SK-N-SH (cell line): ENCODE measurements at regions not wholly inside any gene's neighbourhood (a gene's known extent, or its start where the extent isn't known, plus 50 kb on each side); places are given as distances from the start of the nearest gene placed in this dataset.

Source experiments
- CTCF ChIA-PET: fragments of 300-600, 350-600 bp; formaldehyde crosslinking; extraction: SDS; loops from one replicate; lab custom pipeline; 2021; lab: Yijun Ruan, JAX
- POLR2A ChIA-PET: fragments of 350-600 bp; sonication (Branson Sonifier 250); formaldehyde crosslinking; extraction: SDS; loops from one replicate; lab custom pipeline; 2020; ENCODE audit warnings: antibody characterized with exemption, inconsistent platforms; lab: Yijun Ruan, JAX
- DNase-seq: peaks from one replicate; pipeline ENCODE4 v3.0.0; 2012
- H2AFZ ChIP-seq: fragments of 200-600 bp; sonication (generic); 2 replicates; pipeline ENCODE4 v1.8.1; 2016; ENCODE audit warnings: antibody characterized with exemption, mild to moderate bottlenecking, low read depth
- H3F3A ChIP-seq: fragments of 200-600 bp; sonication (generic); replicated peaks from 2 replicates; pipeline ENCODE3; 2016; ENCODE audit warnings: antibody characterized with exemption, mild to moderate bottlenecking; ENCODE audit not compliant: insufficient read depth
- H3K27ac ChIP-seq, 2 experiments: fragments of 200-500 bp in 1 of 2; fragments of 200-600 bp in 1 of 2; sonication (Bioruptor generic) in 1 of 2; sonication (generic), shearing (Covaris generic) in 1 of 2; 2 replicates each; pipeline versions ENCODE4 v1.5.1 to v1.6.1; 2014 to 2016; ENCODE audit warnings: low read depth in 2 of 2, inconsistent platforms in 1 of 2, low read length in 1 of 2, mild to moderate bottlenecking in 1 of 2, mixed read lengths in 1 of 2
- H3K27me3 ChIP-seq: fragments of 200-600 bp; sonication (generic), shearing (Covaris generic); 2 replicates; pipeline ENCODE4 v1.6.1; 2016; ENCODE audit warnings: mixed run types; ENCODE audit not compliant: insufficient read depth
- H3K36me3 ChIP-seq, 2 experiments: fragments of 200-500 bp in 1 of 2; fragments of 200-600 bp in 1 of 2; sonication (Bioruptor generic) in 1 of 2; sonication (generic) in 1 of 2; replicated peaks in 1 of 2; 2 replicates each; pipeline versions ENCODE3 to v1.5.1; 2014 to 2016; ENCODE audit warnings: low read length in 1 of 2, mild to moderate bottlenecking in 1 of 2; ENCODE audit not compliant: insufficient read depth in 2 of 2, control insufficient read depth in 1 of 2
- H3K4me1 ChIP-seq, 2 experiments: fragments of 200-500 bp in 1 of 2; fragments of 200-600 bp in 1 of 2; sonication (Bioruptor generic) in 1 of 2; sonication (generic), shearing (Covaris generic) in 1 of 2; 2 replicates each; pipeline versions ENCODE4 v1.5.1 to v1.6.1; 2014 to 2016; ENCODE audit warnings: low read depth in 1 of 2, low read length in 1 of 2, mixed run types in 1 of 2; ENCODE audit not compliant: insufficient read depth in 2 of 2, control insufficient read depth in 1 of 2
- H3K4me2 ChIP-seq: fragments of 200-600 bp; sonication (generic), shearing (Covaris generic); 2 replicates; pipeline ENCODE4 v1.6.1; 2017; ENCODE audit warnings: mixed run types
- H3K4me3 ChIP-seq, 2 experiments: fragments of 200-500 bp in 1 of 2; fragments of 200-600 bp in 1 of 2; sonication (Bioruptor generic) in 1 of 2; sonication (generic), shearing (Covaris generic) in 1 of 2; 2 replicates each; pipeline versions ENCODE4 v1.5.1 to v1.8.1; 2014 to 2016; ENCODE audit warnings: low read depth in 2 of 2, inconsistent platforms in 1 of 2, low read length in 1 of 2, mild to moderate bottlenecking in 1 of 2, mixed read lengths in 1 of 2, moderate library complexity in 1 of 2
- H3K79me2 ChIP-seq: fragments of 200-600 bp; sonication (generic); 2 replicates; pipeline ENCODE4 v1.8.1; 2017; ENCODE audit warnings: mild to moderate bottlenecking; ENCODE audit not compliant: insufficient read depth
- H3K9ac ChIP-seq: fragments of 200-600 bp; sonication (generic); 2 replicates; pipeline ENCODE4 v1.6.1; 2017; ENCODE audit warnings: mixed run types
- H3K9me2 ChIP-seq: fragments of 200-600 bp; sonication (generic); 2 replicates; pipeline ENCODE4 v1.6.1; 2017; ENCODE audit warnings: mixed run types
- H3K9me3 ChIP-seq: fragments of 200-600 bp; sonication (generic); 2 replicates; pipeline ENCODE4 v1.6.1; 2017; ENCODE audit warnings: mixed run types, mild to moderate bottlenecking, moderate library complexity
- H4K20me1 ChIP-seq: fragments of 200-600 bp; sonication (generic); 2 replicates; pipeline ENCODE4 v1.6.1; 2017; ENCODE audit warnings: mild to moderate bottlenecking, mixed run types; ENCODE audit not compliant: insufficient read depth
- CHD2 ChIP-seq: fragments of 150-350 bp; IDR thresholded peaks from 2 replicates; pipeline ENCODE4 v1.6.1; 2018; ENCODE audit warnings: low read length; ENCODE audit not compliant: partially characterized antibody
- ELF1 ChIP-seq: IDR thresholded peaks from 2 replicates; pipeline ENCODE4 v1.4.0; 2012
- EZH2phosphoT487 ChIP-seq: fragments of 200-600 bp; sonication (generic); IDR thresholded peaks from 2 replicates; pipeline ENCODE4 v1.6.1; 2017; ENCODE audit warnings: low read depth, mixed run types, mild to moderate bottlenecking, antibody characterized with exemption, moderate library complexity, borderline replicate concordance
- FOSL2 ChIP-seq: IDR thresholded peaks from 2 replicates; pipeline ENCODE4 v1.4.0; 2012; ENCODE audit warnings: low read depth, mild to moderate bottlenecking, moderate library complexity, borderline replicate concordance
- FOXJ3 ChIP-seq: sonication (generic); formaldehyde crosslinking; IDR thresholded peaks from 2 replicates; pipeline ENCODE4 v1.5.1; 2020; ENCODE audit warnings: mild to moderate bottlenecking, missing genetic modification reagents
- FOXM1 ChIP-seq: IDR thresholded peaks from 2 replicates; pipeline ENCODE4 v1.4.0; 2012; ENCODE audit warnings: low read depth, mild to moderate bottlenecking
- GABPA ChIP-seq: IDR thresholded peaks from 2 replicates; pipeline ENCODE4 v1.4.0; 2012; ENCODE audit warnings: low read depth, mild to moderate bottlenecking
- JUND ChIP-seq: IDR thresholded peaks from 2 replicates; pipeline ENCODE4 v1.4.0; 2012
- NRF1 ChIP-seq: IDR thresholded peaks from 2 replicates; pipeline ENCODE4 v1.6.1; 2012; ENCODE audit warnings: low read depth, mild to moderate bottlenecking, low read length
- POLR2AphosphoS5 ChIP-seq: IDR thresholded peaks from 2 replicates; pipeline ENCODE4 v1.6.1; 2012; ENCODE audit warnings: low read depth, low read length
- RAD21 ChIP-seq: IDR thresholded peaks from 2 replicates; pipeline ENCODE4 v1.6.1; 2012; ENCODE audit warnings: mild to moderate bottlenecking, low read length
- RFX5 ChIP-seq: IDR thresholded peaks from 2 replicates; pipeline ENCODE4 v1.6.1; 2012; ENCODE audit warnings: mild to moderate bottlenecking, improper control_type of control experiment, low read length
- SIN3A ChIP-seq: IDR thresholded peaks from 2 replicates; pipeline ENCODE4 v1.6.1; 2012; ENCODE audit warnings: low read depth, mild to moderate bottlenecking, low read length, moderate library complexity, borderline replicate concordance
- SMC3 ChIP-seq: IDR thresholded peaks from 2 replicates; pipeline ENCODE4 v1.6.1; 2012; ENCODE audit warnings: low read depth, low read length, improper control_type of control experiment
- TAF1 ChIP-seq: IDR thresholded peaks from 2 replicates; pipeline ENCODE4 v1.6.1; 2012; ENCODE audit warnings: low read depth, mild to moderate bottlenecking, low read length, moderate library complexity, borderline replicate concordance
- TCF12 ChIP-seq: IDR thresholded peaks from 2 replicates; pipeline ENCODE4 v1.4.0; 2012
- TEAD4 ChIP-seq: IDR thresholded peaks from 2 replicates; pipeline ENCODE4 v1.4.0; 2012; ENCODE audit warnings: mild to moderate bottlenecking, borderline replicate concordance; ENCODE audit not compliant: insufficient read depth
- WGBS: methylation state at CpG from one replicate; pipeline ENCODE4 v1.1.6; 2017; ENCODE audit warnings: low lambda C conversion rate; 5-methylcytosine and 5-hydroxymethylcytosine counted together
- TF ChIP-seq, protein P1 (sequence below): IDR thresholded peaks from 2 replicates; pipeline ENCODE4 v1.4.0; 2012; ENCODE audit warnings: low read depth, borderline replicate concordance
- TF ChIP-seq, protein P2 (sequence below): fragments of 200-600 bp; sonication (generic); IDR thresholded peaks from 2 replicates; pipeline ENCODE4 v1.6.1; 2017; ENCODE audit warnings: antibody characterized with exemption, mild to moderate bottlenecking, moderate library complexity
- TF ChIP-seq, protein P3 (sequence below): IDR thresholded peaks from 2 replicates; pipeline ENCODE4 v1.6.1; 2012; ENCODE audit warnings: mild to moderate bottlenecking, low read depth, low read length, moderate library complexity
- TF ChIP-seq, protein P4 (sequence below): IDR thresholded peaks from 2 replicates; pipeline ENCODE4 v1.4.0; 2012; ENCODE audit warnings: low read depth

DNA sequence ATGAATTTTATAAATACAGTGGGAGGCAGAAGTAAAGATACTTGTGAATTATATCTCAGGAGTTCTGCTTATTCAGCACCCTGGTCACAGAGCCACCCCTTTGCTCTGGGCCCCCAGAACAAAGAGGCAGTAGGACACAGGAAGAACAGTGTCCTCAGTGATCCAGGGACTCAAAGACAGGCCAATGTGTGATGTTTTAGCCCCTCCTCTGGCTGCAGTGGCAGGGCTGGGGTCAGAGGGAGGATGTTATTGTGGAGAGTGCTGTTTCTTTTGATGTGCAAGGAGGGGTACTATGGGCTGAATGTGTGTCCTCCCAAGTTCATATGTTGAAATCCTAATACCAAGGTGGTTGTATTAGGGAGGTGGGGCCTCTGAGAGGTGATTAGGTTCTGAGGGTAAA lies 74.1 kb upstream of the MAP3K7 start:
- Histone ChIP-seq H3K79me2 (no peaks in the 10 kb centered on the region), H3K27me3 (no peaks in the 10 kb centered on the region), H3K9ac (no peak overlapping the region), H3K9me3 (no peaks in the 10 kb centered on the region), H3K9me2 (no peaks in the 10 kb centered on the region), H3K4me1 (no peaks in the 10 kb centered on the region), H3F3A (no peaks in the 10 kb centered on the region), H4K20me1 (no peaks in the 10 kb centered on the region), H3K4me2 (no peak overlapping the region), H3K4me3 (no peak overlapping the region), H3K36me3 (no peaks in the 10 kb centered on the region), H3K27ac (no peak overlapping the region), H2AFZ (no peak overlapping the region)
- CTCF ChIA-PET: no interaction called here
- DNase-seq: no peak
- no peak for TF ChIP-seq ELF1
- no peak for TF ChIP-seq SIN3A
- no peak for TF ChIP-seq FOXJ3 (CRISPR knock-in tag)
- TF ChIP-seq, protein P1, sequence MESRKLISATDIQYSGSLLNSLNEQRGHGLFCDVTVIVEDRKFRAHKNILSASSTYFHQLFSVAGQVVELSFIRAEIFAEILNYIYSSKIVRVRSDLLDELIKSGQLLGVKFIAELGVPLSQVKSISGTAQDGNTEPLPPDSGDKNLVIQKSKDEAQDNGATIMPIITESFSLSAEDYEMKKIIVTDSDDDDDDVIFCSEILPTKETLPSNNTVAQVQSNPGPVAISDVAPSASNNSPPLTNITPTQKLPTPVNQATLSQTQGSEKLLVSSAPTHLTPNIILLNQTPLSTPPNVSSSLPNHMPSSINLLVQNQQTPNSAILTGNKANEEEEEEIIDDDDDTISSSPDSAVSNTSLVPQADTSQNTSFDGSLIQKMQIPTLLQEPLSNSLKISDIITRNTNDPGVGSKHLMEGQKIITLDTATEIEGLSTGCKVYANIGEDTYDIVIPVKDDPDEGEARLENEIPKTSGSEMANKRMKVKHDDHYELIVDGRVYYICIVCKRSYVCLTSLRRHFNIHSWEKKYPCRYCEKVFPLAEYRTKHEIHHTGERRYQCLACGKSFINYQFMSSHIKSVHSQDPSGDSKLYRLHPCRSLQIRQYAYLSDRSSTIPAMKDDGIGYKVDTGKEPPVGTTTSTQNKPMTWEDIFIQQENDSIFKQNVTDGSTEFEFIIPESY: no peak
- TF ChIP-seq GABPA: no peak
- no peak for TF ChIP-seq CHD2
- no peak for TF ChIP-seq TCF12
- no peak for TF ChIP-seq POLR2AphosphoS5
- TF ChIP-seq RFX5: no peak
- no peak for TF ChIP-seq RAD21
- TF ChIP-seq, protein P2, sequence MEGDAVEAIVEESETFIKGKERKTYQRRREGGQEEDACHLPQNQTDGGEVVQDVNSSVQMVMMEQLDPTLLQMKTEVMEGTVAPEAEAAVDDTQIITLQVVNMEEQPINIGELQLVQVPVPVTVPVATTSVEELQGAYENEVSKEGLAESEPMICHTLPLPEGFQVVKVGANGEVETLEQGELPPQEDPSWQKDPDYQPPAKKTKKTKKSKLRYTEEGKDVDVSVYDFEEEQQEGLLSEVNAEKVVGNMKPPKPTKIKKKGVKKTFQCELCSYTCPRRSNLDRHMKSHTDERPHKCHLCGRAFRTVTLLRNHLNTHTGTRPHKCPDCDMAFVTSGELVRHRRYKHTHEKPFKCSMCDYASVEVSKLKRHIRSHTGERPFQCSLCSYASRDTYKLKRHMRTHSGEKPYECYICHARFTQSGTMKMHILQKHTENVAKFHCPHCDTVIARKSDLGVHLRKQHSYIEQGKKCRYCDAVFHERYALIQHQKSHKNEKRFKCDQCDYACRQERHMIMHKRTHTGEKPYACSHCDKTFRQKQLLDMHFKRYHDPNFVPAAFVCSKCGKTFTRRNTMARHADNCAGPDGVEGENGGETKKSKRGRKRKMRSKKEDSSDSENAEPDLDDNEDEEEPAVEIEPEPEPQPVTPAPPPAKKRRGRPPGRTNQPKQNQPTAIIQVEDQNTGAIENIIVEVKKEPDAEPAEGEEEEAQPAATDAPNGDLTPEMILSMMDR: no peak
- no peak for TF ChIP-seq TEAD4
- TF ChIP-seq EZH2phosphoT487: no peak
- POLR2A ChIA-PET: no interaction called here

DNA sequence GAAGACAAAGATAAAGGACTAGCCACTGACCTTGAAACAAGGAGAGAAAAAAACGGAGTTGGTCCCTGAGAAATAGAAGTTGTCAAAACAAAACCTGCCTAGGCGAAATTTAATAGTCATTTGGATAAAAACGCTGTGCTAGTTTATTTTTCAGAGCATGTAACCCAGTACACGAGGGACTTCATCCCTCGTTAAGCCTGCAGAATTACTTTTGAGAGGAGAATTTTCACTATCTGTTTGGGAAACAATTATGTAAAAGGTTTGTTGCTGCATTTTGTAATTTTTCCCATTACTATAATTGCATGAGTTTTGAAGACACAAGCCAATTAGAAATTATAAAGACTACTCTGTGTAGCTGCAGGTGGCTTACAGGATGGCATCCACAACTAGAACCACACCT lies 71.6 kb upstream of the MAP3K7 start:
- no peaks in the 10 kb centered on the region for H3K9me2 ChIP-seq
- no peak for DNase-seq
- no peak overlapping the region for H3K27ac ChIP-seq
- no peaks in the 10 kb centered on the region for H3K79me2 ChIP-seq
- no peak overlapping the region for H3K4me2 ChIP-seq
- H3K27me3 ChIP-seq: no peaks in the 10 kb centered on the region
- no peaks in the 10 kb centered on the region for H4K20me1 ChIP-seq
- ChIA-PET POLR2A (no interaction called here), CTCF (no interaction called here)
- H3K4me3 ChIP-seq: no peak overlapping the region
- no peaks in the 10 kb centered on the region for H3K4me1 ChIP-seq
- H3K9ac ChIP-seq: no peak overlapping the region
- WGBS: 6% methylated on average over 5 of the region's 5 CpGs
- H3F3A ChIP-seq: no peaks in the 10 kb centered on the region
- H3K9me3 ChIP-seq: no peaks in the 10 kb centered on the region
- no peaks in the 10 kb centered on the region for H3K36me3 ChIP-seq
- no peak overlapping the region for H2AFZ ChIP-seq
- TF ChIP-seq CHD2: no peak
- TF ChIP-seq NRF1: no peak
- TF ChIP-seq SMC3: no peak
- no peak for TF ChIP-seq JUND
- TF ChIP-seq, protein P3, sequence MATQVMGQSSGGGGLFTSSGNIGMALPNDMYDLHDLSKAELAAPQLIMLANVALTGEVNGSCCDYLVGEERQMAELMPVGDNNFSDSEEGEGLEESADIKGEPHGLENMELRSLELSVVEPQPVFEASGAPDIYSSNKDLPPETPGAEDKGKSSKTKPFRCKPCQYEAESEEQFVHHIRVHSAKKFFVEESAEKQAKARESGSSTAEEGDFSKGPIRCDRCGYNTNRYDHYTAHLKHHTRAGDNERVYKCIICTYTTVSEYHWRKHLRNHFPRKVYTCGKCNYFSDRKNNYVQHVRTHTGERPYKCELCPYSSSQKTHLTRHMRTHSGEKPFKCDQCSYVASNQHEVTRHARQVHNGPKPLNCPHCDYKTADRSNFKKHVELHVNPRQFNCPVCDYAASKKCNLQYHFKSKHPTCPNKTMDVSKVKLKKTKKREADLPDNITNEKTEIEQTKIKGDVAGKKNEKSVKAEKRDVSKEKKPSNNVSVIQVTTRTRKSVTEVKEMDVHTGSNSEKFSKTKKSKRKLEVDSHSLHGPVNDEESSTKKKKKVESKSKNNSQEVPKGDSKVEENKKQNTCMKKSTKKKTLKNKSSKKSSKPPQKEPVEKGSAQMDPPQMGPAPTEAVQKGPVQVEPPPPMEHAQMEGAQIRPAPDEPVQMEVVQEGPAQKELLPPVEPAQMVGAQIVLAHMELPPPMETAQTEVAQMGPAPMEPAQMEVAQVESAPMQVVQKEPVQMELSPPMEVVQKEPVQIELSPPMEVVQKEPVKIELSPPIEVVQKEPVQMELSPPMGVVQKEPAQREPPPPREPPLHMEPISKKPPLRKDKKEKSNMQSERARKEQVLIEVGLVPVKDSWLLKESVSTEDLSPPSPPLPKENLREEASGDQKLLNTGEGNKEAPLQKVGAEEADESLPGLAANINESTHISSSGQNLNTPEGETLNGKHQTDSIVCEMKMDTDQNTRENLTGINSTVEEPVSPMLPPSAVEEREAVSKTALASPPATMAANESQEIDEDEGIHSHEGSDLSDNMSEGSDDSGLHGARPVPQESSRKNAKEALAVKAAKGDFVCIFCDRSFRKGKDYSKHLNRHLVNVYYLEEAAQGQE: no peak
- TF ChIP-seq FOXM1: no peak
- TF ChIP-seq, protein P1: no peak
- TF ChIP-seq FOSL2: no peak
- TF ChIP-seq, protein P4, sequence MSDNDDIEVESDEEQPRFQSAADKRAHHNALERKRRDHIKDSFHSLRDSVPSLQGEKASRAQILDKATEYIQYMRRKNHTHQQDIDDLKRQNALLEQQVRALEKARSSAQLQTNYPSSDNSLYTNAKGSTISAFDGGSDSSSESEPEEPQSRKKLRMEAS: no peak
- no peak for TF ChIP-seq TAF1
- TF ChIP-seq RFX5: no peak
- TF ChIP-seq SIN3A: no peak
